Thyroid gland (tissue), 4 donors: ENCODE measurements at regions not wholly inside any gene's neighbourhood (a gene's known extent, or its start where the extent isn't known, plus 50 kb on each side); places are given as distances from the start of the nearest gene placed in this dataset.

Source experiments
- DNase-seq, 2 donors: peaks; one replicate each; pipeline ENCODE4 v3.0.0-alpha.2; 2019
- H3K27ac ChIP-seq, 3 donors: fragments of 200-600 bp; sonication (generic); 1 replicate in 2 of 3; 2 replicates in 1 of 3; pipeline ENCODE4 v1.5.1; 2016 to 2019; ENCODE audit warnings: mild to moderate bottlenecking in 1 of 3, moderate library complexity in 1 of 3
- H3K27me3 ChIP-seq: fragments of 200-600 bp; sonication (generic); one replicate; pipeline ENCODE4 v1.5.1; 2019
- H3K36me3 ChIP-seq, 2 donors: fragments of 200-600 bp; sonication (generic); one replicate each; pipeline ENCODE4 v1.5.1; 2016 to 2019
- H3K4me1 ChIP-seq, 2 donors: fragments of 200-600 bp; sonication (generic); one replicate each; pipeline ENCODE4 v1.5.1; 2017 to 2019
- H3K4me3 ChIP-seq, 3 donors: fragments of 200-600 bp; sonication (generic); replicated peaks in 1 of 3; 1 replicate in 2 of 3; 2 replicates in 1 of 3; pipeline ENCODE4 v1.5.1; 2016; ENCODE audit warnings: mild to moderate bottlenecking in 1 of 3
- H3K9me3 ChIP-seq: fragments of 200-600 bp; sonication (generic); one replicate; pipeline ENCODE4 v1.5.1; 2017
- CTCF ChIP-seq, 6 experiments: fragments of 200-600 bp in 3 of 6; fragments of 450-650 bp in 3 of 6; sonication (generic) in 3 of 6; IDR thresholded peaks; one replicate each; pipeline ENCODE4 v1.5.1; 2016 to 2019; ENCODE audit warnings: antibody characterized with exemption in 6 of 6, mild to moderate bottlenecking in 2 of 6, inconsistent platforms in 1 of 6, moderate library complexity in 1 of 6
- POLR2A ChIP-seq, 2 donors: fragments of 450-650 bp; IDR thresholded peaks; one replicate each; pipeline ENCODE4 v1.6.1; 2017; ENCODE audit warnings: antibody characterized with exemption in 2 of 2, mild to moderate bottlenecking in 2 of 2, moderate library complexity in 1 of 2
- WGBS, 2 donors: methylation state at CpG; one replicate each; pipeline ENCODE4 v1.1.5; 2017; 5-methylcytosine and 5-hydroxymethylcytosine counted together
- intact Hi-C: fragments of 100-400 bp; cut with DNase I; formaldehyde crosslinking; loops from one replicate; pipeline ENCODE4 v1.15.1; 2023

- intact Hi-C loops: no loop called here
- Histone ChIP-seq H3K27me3 (no peaks in the 10 kb centered on the region), H3K9me3 (no peaks in the 10 kb centered on the region), H3K4me1 (no peaks in the 10 kb centered on the region), H3K27ac (no peak overlapping the region), H3K4me3 (no peak overlapping the region), H3K36me3 (no peaks in the 10 kb centered on the region)
- 63% methylated on average over 1 of the region's 1 CpG for WGBS, 2 donors
- TF ChIP-seq CTCF (IDR thresholded peaks at IDR 0.05) (no peak), POLR2A (IDR thresholded peaks at IDR 0.05) (no peak)
- no peak for DNase-seq
Observed at GRCh38 chr5:15439801-15440200, 60.2 kb upstream of the FBXL7 start.

GRCh38 chr5:15433709-15434108 is 66.3 kb upstream of the FBXL7 start:
- no peaks in the 10 kb centered on the region for H3K27me3 ChIP-seq
- intact Hi-C loops: no loop called here
- no peak for DNase-seq
- TF ChIP-seq POLR2A (IDR thresholded peaks at IDR 0.05) (no peak), CTCF (IDR thresholded peaks at IDR 0.05) (no peak)
- no peak overlapping the region for H3K4me3 ChIP-seq
- H3K27ac ChIP-seq: no peak overlapping the region
- no peaks in the 10 kb centered on the region for H3K4me1 ChIP-seq
- H3K9me3 ChIP-seq: no peaks in the 10 kb centered on the region
- WGBS, 2 donors: 83 to 85% methylated on average over 3 of the region's 3 CpGs
- H3K36me3 ChIP-seq: no peaks in the 10 kb centered on the region

DNA sequence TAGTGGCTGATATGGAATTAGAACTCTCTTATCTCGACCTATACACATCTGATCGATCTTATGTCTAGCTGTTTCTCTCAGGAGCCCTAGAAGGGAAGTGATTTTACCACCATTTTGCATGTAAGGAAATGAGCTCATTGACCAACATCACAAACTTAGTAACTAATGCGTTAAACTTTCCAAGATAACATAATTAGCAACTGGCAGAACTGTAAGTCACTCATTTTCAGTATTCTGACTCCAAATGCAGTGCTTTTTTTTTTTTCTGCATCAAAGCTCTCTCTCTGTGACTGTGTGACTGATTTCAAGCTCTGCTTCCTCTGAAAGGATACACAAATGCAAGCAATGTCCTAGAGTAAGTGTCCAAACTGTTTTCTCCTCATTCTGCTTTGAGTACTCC is 68.1 kb upstream of the FBXL7 start:
- 60 to 70% methylated on average over 3 of the region's 3 CpGs for WGBS, 2 donors
- TF ChIP-seq POLR2A (IDR thresholded peaks at IDR 0.05) (no peak), CTCF (IDR thresholded peaks at IDR 0.05) (no peak)
- no peaks in the 10 kb centered on the region for H3K4me1 ChIP-seq
- no peak overlapping the region for H3K27ac ChIP-seq
- intact Hi-C loops: no loop called here
- H3K27me3 ChIP-seq: no peaks in the 10 kb centered on the region
- H3K36me3 ChIP-seq: no peaks in the 10 kb centered on the region
- H3K4me3 ChIP-seq: no peak overlapping the region
- DNase-seq: no peak
- no peaks in the 10 kb centered on the region for H3K9me3 ChIP-seq

- WGBS, 2 donors: 5 to 7% methylated on average over 6 of the region's 6 CpGs
- Histone ChIP-seq H3K27ac (peak overlapping the region in 1 of 3 donors; percentile 58), H3K4me1 (peaks cover 0 to 2% of the 10 kb centered on the region in 2 donors), H3K9me3 (no peaks in the 10 kb centered on the region), H3K4me3 (no peak overlapping the region), H3K36me3 (no peaks in the 10 kb centered on the region), H3K27me3 (no peaks in the 10 kb centered on the region)
- DNase-seq: no peak
- TF ChIP-seq POLR2A (IDR thresholded peaks at IDR 0.05) (no peak), CTCF (IDR thresholded peaks at IDR 0.05) (no peak)
- intact Hi-C loops: no loop called here
Observed at GRCh38 chr5:15425766-15426165, 74.2 kb upstream of the FBXL7 start.

DNA sequence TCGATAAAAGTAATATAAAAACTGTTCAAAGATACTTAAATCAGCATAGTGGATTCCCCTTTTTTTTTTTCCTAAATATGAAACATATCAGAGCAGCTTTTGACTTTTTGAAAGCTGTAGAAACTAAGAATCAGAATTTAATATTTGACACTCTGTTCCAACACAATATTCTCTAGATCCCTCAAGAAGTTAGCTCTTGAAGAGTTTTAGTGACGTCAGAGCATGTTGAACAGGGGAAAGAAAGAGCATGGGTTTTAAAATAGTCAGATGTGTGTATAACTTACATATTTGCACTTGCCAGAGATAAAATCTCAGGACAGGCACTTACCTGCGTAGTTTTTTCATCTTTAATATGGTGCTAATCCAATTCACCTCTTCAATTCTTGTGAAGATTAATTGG is 75.2 kb upstream of the FBXL7 start:
- intact Hi-C loops: no loop called here
- no peak for DNase-seq
- no peaks in the 10 kb centered on the region for H3K27me3 ChIP-seq
- 58 to 78% methylated on average over 3 of the region's 3 CpGs for WGBS, 2 donors
- no peaks in the 10 kb centered on the region for H3K9me3 ChIP-seq
- no peaks in the 10 kb centered on the region for H3K36me3 ChIP-seq
- H3K4me1 ChIP-seq: peaks cover 0 to 2% of the 10 kb centered on the region in 2 donors
- no peak for TF ChIP-seq CTCF (IDR thresholded peaks at IDR 0.05)
- TF ChIP-seq POLR2A (IDR thresholded peaks at IDR 0.05): no peak
- H3K4me3 ChIP-seq: no peak overlapping the region
- no peak overlapping the region for H3K27ac ChIP-seq
